ENCODE measurements at regions not wholly inside any gene's neighbourhood (a gene's known extent, or its start where the extent isn't known, plus 50 kb on each side); places are given as distances from the start of the nearest gene placed in this dataset.

GRCh38 chr2:65869296-65869695 lies 436.9 kb upstream of the SPRED2 start (continued):
- TF ChIP-seq, protein P1, sequence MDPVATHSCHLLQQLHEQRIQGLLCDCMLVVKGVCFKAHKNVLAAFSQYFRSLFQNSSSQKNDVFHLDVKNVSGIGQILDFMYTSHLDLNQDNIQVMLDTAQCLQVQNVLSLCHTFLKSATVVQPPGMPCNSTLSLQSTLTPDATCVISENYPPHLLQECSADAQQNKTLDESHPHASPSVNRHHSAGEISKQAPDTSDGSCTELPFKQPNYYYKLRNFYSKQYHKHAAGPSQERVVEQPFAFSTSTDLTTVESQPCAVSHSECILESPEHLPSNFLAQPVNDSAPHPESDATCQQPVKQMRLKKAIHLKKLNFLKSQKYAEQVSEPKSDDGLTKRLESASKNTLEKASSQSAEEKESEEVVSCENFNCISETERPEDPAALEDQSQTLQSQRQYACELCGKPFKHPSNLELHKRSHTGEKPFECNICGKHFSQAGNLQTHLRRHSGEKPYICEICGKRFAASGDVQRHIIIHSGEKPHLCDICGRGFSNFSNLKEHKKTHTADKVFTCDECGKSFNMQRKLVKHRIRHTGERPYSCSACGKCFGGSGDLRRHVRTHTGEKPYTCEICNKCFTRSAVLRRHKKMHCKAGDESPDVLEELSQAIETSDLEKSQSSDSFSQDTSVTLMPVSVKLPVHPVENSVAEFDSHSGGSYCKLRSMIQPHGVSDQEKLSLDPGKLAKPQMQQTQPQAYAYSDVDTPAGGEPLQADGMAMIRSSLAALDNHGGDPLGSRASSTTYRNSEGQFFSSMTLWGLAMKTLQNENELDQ (CRISPR knock-in tag; IDR thresholded peaks at IDR 0.05; ENCODE audit: borderline replicate concordance) = no peak
- TF ChIP-seq ZNF180 (CRISPR knock-in tag; IDR thresholded peaks at IDR 0.05; ENCODE audit: borderline replicate concordance, low read depth) (no peak), ZNF616 (CRISPR knock-in tag; IDR thresholded peaks at IDR 0.05; ENCODE audit: low read depth) (no peak), KAT7 (CRISPR knock-in tag; IDR thresholded peaks at IDR 0.05; ENCODE audit: borderline replicate concordance) (no peak)
- TF ChIP-seq, protein P2, sequence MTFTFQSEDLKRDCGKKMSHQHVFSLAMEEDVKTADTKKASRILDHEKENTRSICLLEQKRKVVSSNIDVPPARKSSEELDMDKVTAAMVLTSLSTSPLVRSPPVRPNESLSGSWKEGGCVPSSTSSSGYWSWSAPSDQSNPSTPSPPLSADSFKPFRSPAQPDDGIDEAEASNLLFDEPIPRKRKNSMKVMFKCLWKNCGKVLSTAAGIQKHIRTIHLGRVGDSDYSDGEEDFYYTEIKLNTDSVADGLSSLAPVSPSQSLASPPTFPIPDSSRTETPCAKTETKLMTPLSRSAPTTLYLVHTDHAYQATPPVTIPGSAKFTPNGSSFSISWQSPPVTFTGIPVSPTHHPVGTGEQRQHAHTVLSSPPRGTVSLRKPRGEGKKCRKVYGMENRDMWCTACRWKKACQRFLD (CRISPR knock-in tag; IDR thresholded peaks at IDR 0.05; ENCODE audit: borderline replicate concordance) = no peak
- TF ChIP-seq, protein P3, sequence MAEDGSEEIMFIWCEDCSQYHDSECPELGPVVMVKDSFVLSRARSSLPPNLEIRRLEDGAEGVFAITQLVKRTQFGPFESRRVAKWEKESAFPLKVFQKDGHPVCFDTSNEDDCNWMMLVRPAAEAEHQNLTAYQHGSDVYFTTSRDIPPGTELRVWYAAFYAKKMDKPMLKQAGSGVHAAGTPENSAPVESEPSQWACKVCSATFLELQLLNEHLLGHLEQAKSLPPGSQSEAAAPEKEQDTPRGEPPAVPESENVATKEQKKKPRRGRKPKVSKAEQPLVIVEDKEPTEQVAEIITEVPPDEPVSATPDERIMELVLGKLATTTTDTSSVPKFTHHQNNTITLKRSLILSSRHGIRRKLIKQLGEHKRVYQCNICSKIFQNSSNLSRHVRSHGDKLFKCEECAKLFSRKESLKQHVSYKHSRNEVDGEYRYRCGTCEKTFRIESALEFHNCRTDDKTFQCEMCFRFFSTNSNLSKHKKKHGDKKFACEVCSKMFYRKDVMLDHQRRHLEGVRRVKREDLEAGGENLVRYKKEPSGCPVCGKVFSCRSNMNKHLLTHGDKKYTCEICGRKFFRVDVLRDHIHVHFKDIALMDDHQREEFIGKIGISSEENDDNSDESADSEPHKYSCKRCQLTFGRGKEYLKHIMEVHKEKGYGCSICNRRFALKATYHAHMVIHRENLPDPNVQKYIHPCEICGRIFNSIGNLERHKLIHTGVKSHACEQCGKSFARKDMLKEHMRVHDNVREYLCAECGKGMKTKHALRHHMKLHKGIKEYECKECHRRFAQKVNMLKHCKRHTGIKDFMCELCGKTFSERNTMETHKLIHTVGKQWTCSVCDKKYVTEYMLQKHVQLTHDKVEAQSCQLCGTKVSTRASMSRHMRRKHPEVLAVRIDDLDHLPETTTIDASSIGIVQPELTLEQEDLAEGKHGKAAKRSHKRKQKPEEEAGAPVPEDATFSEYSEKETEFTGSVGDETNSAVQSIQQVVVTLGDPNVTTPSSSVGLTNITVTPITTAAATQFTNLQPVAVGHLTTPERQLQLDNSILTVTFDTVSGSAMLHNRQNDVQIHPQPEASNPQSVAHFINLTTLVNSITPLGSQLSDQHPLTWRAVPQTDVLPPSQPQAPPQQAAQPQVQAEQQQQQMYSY (CRISPR knock-in tag; IDR thresholded peaks at IDR 0.05) = no peak
- TF ChIP-seq, protein P4, sequence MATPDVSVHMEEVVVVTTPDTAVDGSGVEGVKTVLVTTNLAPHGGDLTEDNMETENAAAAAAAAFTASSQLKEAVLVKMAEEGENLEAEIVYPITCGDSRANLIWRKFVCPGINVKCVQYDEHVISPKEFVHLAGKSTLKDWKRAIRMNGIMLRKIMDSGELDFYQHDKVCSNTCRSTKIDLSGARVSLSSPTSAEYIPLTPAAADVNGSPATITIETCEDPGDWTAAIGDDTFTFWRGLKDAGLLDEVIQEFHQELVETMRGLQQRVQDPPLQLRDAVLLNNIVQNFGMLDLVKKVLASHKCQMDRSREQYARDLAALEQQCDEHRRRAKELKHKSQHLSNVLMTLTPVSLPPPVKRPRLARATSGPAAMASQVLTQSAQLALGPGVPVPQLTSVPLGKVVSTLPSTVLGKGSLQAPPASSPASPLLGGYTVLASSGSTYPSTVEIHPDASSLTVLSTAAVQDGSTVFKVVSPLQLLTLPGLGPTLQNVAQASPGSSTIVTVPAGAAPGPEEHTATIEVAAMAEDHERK (CRISPR knock-in tag; IDR thresholded peaks at IDR 0.05; ENCODE audit: low read depth) = no peak
